Stimulated activated CD8-positive, alpha-beta memory T cell treated with anti-CD3 and anti-CD28 coated beads, Interleukin-4, amount 100 ng/mL, for 1 hour (primary cell): ENCODE measurements at regions not wholly inside any gene's neighbourhood (a gene's known extent, or its start where the extent isn't known, plus 50 kb on each side); places are given as distances from the start of the nearest gene placed in this dataset.

Experiments
- DNase-seq, 2 donors: peaks; one replicate each; pipeline ENCODE4 v3.0.0-alpha.2; 2020; ENCODE audit warnings: low read depth in 2 of 2, low spot score in 1 of 2

DNA sequence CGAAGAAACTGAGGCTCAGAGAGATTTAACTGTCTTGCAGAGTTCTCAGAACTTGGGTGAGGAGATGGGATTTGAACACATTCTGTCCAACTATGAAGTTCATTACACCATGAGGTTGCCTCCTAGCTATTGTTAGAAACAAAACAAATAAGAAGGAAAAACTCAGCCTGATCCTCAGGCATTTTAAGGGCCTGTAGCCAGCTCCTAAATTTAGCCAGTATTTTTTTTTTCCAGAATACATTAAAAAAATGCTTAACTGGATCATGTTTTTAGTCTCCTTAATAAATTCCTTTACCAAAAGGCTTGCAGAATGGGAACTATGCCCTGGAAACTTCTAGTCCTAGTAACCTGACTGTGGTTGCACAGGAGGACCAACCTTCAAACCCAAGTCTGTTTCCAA, 212.0 kb downstream of the CSNK2A3 start:
- DNase-seq: no peak

DNA sequence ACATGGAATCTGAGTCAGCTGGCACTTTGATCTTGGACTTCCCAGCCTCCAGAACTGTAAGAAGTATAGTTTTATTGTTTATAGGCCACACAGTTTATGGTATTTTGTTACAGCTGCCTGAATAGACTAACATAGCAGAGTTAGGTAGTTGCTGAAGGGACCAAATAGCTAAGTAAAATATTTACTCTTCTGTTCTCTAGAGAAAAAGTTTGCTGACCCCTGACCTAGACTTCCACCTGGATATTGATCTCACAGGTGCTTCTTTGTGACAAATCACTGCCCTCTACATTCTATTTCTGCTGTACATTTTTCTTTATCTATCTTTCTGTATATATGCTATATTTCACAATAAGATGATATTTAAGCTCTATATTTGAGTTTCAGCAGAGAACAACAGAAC, 212.5 kb downstream of the CSNK2A3 start:
- no peak for DNase-seq

DNA sequence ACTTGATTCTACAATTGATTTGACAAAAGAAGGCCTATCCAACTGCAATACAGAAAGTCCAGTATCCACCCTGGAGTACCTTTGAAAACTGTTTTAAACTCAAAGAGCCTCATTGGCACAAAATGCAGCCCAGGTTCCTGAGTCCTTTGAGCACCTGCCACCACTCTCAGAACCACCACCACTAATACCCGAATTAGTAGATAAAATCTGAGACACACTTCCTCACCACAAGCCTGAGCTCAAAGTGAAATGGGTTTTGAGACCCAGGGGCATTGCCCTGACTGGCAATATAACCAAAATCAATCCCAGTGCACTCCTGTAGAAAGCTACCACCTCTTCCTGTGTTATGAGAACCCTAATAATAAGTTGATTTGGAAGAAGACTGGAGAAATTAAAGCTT, 215.7 kb downstream of the CSNK2A3 start:
- no peak for DNase-seq

DNA sequence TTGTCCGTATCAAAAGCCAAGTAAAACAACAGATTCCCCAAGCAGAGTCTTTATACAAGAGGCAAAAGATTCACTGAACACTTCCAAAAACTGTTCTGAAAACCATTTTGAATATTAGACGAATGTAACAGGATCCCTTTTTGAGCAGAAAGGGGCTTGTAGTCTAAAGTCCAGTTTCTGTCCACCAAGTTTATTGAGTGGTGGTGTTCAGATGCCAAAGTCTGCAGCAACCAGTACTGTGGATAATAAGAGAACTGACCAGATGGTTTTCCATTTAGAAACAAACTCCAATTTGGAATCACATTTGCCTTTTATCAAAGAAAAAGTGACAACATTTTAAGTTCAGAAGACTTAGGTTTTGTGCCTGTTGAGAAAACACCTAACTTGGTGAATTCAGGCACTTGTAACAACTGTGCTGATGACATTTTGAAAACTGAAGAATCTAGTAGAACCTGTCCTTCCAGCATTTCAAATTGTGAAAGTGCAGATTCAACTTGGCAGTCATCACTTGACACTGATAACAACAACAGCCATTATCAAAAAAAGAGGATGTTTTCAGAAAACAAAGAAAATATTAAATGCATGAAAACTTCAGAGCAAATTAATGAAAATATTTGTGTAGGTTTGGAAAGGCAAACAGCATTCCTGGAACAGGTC, 217.1 kb downstream of the CSNK2A3 start:
- no peak for DNase-seq

DNA sequence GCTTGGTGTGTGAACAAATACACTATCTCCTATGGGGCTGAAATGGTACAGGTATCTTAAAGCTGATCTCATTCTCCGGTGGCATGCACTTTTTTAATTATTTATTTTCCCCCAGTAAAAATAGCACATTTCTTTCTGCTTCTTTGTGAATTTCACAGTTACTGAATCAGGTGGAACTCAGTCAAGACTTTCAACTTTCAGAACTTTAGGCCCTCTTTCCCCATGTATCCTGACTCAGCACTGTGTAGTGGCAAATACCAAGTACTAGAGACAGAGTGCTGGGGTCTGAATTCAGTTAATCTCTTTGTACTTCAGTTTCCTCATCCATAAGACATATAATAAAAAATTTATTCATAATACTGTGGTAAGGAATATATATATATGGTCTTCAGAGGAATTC, 223.9 kb downstream of the CSNK2A3 start:
- DNase-seq: no peak

DNA sequence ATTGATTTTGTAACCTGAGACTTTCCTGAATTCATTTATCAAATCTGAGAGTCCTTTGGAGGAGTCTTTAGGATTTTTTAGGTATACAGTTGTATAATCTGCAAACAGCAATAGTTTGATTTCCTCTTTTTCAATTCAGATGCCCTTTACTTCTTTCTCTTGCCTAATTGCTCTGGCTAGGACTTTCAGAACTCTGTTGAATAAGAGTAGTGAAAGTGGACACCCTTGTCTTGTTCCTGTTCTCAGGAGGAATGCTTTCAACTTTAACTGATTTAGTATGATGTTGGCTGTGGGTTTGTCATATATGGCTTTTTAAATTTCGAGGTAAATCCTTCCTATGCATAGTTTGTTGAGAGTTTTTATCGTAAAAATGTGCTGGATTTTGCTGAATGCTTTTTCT, 227.4 kb downstream of the CSNK2A3 start:
- no peak for DNase-seq

DNA sequence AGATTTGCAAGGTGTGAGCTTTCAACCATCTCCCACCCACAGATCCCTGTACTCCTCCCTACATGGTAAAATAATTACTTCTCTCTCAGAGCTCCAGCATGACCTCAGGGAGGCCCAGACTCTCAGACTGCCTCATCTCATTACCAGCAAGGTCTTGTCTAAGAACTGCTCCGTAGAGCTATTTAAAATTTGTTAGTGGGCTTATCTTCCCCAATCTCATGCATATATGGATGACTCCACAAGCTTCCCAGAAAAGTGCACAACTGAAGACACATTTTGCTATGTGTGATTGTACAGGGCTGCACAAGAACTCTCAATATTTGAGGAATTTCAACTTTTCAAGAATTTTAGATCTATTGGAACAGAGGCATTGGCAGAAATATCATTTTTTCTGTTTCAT, 230.3 kb downstream of the CSNK2A3 start:
- no peak for DNase-seq

DNA sequence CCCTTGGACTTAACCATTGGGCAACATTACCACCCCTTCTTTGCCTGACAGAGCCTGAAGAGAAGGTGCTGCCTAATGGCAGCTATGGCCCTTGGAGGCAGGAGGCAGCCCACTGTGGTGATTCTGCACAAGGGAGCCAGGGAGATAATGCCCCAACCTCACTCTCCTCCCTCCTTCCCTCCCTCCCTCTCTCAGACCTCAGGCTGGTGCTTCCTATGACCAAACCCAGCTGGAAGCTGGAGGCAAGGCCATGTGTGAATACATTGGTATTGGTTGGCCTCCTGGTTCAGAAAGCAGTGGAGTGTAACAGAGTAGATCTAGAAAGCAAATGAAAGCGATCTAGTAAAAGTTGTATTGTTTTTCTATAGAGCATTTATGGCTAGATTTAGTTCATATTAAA, 233.1 kb downstream of the CSNK2A3 start:
- DNase-seq: no peak

DNA sequence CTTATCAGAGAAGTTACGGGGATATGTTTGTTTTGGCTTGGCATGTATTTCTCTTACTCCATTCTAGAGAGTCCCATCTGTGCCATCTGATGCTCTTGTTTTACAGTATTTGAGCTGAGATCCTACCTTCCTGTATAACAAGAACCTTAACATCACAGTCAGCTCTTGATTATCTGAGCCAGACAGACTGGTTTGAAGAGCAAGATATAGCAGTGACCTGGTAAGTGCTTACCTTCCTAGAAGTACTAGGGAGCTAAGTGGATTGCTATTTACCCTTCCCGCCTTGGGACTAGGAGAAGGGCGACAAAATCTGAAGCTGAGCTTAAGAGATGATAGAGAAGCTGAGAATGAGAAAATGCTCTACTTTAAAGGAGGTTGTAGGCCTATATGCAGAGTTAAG, 235.3 kb downstream of the CSNK2A3 start:
- DNase-seq: no peak

DNA sequence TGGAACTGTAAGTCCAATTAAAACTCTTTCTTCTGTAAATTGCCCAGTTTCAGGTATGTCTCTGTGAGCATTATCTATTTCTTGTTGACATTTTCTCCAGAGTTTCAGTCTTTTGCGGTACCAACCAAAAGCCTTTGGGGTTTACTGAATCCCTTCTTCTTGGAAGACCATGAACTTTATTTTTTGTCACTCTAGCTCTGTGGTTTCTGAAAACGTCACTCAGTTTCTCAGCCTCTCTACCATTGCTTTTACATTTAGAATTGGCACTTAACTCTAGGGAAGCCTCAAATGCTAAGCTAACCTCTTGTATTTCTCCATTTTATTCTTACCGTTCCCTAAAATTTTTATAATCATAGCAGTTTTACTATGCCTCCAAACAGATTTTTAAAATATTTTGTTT, 237.6 kb downstream of the CSNK2A3 start:
- DNase-seq: no peak

DNA sequence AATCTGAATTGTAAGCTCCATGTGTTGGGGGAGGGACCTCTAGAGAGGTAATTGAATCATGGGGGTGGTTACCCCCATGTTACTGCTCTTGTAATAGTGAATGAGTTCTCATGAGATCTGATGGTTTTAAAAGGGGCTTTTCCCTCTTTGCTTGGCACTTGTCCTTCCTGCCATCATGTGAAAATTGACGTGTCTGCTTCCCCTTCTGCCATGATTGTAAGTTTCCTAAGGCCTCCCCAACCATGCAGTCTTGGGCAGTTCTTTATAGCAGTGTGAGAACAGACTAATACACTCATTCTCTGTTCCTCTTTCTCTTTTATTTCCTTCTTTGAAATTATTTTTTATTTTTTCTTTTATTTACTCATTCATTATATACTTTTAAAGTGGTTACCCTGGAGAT, 239.4 kb downstream of the CSNK2A3 start:
- DNase-seq: no peak

DNA sequence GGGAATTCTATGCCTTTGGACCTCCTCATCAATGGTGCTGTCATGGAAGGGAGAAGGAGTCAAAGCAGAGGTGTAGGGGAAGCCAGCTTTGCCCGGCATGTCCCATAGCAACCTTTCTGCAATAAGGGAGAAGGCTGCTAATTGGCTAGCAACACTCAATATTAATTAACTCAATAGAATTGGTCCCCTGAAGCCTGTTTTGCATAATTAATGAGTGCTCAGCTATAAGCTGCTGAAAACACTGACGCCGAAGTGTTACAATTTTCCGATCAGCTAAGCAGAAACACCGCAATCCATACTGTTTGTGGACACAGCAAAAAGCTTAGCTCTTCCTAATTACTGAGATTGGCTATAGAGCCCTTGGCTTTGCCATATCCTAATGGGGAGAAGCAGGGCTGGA, 245.0 kb downstream of the CSNK2A3 start:
- DNase-seq: no peak

DNA sequence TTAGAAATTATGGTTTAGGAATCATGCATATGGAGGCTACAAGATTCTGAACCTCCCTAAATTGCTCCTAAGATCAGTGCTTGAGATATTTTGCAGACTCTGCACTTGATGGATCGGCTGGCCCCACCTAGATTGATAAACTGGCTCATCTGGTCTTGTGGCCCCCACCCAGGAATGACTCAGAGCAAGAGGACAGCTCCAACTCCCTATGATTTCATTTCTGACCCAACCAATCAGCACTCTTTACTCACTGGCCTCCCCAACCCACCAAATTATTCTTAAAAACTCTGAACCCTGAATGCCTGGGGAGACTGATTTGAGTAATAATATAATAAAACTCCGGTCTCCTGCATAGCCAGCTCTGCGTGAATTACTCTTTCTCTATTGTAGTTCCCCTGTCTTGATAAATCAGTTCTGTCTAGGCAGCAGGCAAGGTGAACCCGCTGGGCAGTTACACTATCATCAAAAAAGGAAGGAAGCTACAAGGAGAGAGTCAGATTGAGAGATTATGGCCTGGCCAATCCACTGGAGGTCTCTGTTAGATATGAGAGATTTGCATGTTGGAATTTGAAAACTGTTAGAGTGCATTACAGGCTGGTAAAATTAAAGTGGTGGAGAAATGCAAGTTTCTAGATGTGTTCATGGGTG, 245.8 kb downstream of the CSNK2A3 start:
- DNase-seq: no peak

DNA sequence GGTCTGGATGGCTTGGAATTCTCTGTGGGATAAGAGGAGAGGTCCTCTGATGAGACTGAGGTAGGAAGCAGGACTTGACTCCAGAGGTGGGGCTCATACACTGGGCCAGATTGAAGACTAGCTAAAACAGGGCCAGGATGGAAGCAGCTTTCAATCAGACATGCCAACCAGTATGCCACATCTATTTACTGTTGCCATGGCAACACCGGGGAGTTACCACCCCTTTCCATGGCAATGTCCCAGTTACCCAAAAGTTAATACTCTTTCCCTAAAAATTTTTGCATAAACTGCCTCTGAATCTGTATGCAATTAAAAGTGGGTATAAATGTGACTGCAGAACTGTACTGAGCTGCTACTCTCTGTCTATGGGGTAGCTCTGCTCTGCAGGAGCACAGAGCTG, 247.5 kb upstream of the ZBED5 start:
- no peak for DNase-seq

DNA sequence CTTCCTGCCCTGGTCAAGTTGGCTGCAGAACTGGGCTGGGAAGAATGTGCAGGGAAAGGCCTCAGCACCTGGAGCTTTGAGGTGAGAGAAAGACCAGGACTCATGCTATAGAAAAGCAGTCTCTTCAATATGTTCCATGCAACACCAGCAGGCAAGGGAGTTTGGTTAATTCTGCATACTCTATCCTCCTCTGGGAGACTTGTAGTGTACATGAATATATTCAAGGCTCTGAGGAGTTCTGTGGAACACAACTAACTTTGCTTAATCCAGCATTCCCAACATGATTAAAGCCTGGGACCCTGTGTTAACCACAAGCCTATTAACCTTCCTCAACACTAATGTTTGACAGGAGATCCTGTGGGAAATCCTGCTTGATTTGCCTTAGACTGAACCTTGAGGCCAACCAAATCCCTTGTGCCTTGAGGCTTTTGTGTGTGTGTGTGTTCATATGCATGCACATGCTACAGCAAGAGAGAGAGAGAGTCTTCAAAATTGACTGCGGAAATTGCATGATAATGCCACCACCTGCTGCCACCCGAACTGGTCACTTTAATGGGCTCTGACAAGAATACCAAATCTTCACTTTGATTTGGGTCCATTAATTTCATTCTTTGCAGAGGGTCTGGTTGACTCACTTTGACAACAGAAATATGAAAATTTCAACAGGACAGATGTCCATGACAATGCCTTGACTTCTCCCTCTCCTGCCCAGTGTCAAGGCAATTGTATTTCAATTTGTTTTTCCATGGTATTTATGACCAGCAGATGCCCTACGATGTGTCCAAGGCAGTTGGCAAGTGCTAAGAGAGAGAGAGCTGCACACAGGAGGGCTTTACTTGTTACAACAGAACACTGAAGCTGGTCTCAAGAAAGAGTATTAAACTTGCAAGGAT, 238.2 kb upstream of the ZBED5 start:
- DNase-seq: no peak

DNA sequence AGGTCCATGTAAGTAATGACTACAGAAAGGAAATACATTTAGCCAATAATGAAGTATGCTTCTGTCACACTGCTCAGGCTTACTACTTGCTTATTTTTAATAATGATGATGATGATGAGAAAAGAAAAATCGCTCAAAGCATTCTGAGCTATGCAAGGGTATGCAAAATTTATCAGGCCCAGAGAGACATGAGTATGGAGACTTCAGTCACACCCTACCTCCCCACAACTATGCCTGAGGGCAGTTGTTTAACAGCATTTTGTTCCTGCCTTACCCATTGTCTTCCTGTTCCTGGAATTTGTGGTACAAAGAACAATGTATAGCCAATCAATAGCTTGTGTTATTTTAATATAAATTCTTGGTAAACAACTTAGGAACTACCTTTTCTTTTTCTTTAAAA, 232.6 kb upstream of the ZBED5 start:
- DNase-seq: no peak

DNA sequence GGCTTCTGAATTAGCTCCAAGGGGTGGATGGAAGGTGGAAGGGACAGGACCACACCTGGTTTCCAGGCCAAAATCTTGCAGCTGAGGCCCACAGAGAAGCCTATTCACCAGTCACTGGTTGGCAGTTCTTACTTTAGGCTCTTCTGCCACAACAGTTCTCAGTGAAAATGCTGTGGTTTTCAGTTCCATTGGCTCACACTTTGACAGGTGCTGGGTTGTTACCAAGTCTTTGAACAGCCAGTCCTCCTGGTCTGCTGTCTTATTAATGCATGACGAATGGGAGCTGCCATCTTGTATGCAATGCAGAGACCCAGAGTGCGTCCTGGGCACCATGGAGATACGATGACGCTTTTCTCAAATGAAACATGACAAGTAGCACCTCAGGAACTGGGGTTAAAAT, 232.0 kb upstream of the ZBED5 start:
- no peak for DNase-seq

DNA sequence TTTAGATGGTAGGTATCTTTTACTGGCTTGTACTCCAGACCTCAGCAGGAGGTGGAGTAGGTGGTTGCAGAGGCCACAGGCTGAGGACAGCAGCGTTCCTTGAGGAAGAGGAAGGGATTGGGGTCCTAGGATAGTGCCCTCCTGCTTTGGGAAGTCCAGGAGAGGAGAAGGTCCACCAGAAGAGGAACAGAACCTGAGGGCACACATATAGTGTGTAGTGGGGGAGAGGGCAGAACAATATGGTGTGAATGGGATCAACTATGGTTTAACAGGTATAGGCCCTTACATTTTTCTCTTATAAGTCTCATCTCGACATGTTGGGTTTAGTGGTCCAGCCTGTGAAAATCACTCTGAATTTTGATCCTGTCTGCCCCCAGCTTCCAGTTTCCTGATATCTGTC, 229.1 kb upstream of the ZBED5 start:
- no peak for DNase-seq

DNA sequence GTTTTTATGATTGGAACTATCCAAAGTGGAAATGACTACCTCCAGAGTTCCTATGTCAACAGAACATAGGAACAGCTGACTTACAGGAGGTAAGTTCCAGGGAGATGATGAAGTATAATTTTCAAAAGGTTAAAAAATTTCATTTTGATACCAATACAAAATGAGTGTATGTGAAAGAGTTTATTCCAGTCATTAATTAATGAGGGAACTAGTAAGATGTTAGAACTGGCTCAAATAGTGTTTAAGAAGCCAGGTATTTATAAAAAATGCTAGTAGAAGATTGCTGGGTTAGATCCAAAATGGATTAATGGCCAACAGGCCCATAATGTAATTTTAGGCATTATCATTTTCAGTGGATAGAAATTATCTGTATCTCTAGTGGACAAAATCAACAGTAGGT, 227.7 kb upstream of the ZBED5 start:
- DNase-seq: no peak

DNA sequence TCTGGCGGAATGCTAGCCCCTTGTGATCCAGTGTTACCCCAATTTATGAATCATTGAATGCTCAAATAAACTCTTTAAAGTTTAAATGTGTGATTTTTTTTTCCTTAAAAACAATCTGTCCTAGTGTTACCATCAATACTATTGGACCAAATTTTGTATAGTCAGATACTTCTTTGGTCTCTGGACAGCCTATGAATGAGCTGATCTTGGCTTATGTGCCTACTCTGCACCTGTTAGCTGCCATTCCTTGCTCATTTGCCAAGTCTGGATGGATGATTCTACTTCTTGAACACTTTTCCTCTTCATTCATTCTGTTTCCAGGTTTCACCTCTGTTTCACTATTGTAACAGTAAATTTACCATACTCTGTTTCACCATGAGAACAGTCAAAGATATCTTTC, 226.5 kb upstream of the ZBED5 start:
- DNase-seq: no peak

DNA sequence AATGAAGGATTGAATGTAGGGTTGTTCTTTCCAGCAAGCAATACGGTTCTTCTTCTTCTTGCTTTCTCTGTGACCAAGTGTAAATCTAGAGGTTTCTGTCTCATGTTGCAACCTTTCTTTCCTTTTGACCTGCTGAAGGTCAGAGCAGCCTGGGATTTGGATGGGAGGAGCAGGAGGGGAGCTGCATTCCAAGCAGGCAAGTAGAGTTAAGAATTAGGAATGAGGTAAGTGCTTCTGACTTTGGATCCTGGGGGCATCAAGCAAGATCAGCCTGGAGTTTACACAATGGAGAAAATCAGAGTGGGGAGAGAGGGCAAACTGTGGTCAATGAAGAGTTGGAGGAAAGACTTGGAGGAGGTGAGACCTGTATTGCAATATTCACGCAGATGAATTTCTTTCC, 225.6 kb upstream of the ZBED5 start:
- no peak for DNase-seq

DNA sequence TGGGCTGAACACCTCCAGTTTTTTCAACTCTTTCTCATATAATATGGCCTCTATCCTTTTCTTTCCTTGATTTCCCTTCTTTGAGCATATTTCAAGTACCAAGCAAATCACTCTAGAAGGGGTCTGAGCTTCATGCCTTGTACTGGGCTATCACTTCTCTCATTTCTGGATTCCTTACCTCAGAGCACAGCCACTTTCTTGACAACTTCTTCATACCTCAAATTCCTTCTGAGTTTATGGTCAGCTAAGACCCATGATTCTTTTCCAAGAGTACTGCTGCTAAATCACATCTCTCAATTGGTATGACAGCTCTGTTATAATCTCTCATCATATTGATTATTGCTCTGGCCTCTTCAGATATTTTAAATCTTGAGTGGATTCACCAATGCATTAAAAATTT, 224.8 kb upstream of the ZBED5 start:
- DNase-seq: no peak
